ENCODE measurements at regions not wholly inside any gene's neighbourhood (a gene's known extent, or its start where the extent isn't known, plus 50 kb on each side); places are given as distances from the start of the nearest gene placed in this dataset.
"Not testable (repeated sequence)": the region's sequence is repeated elsewhere in the genome, so short reads cannot be mapped to it uniquely, and the experiment has no call there.

DNA sequence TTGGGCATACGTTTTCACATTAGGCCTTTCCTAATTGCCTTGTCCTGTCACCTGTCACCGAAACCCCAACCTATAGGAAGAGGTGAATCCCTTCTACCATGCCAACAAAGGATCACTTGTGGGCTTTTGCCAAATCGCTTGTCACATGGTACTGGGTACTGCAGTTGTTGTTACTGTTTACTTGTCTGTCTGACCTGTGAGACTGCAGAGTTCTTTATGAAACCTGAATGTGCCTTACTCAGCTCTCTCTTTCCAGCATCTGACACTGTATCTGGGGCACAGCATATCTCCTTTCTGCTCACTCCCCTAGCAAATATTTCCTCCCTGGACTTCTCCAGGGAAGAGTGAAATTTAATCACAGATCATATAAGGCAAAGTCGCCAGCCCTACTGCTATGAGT, 1272.4 kb downstream of the CDH8 start:
- DNase-seq = no peak

DNA sequence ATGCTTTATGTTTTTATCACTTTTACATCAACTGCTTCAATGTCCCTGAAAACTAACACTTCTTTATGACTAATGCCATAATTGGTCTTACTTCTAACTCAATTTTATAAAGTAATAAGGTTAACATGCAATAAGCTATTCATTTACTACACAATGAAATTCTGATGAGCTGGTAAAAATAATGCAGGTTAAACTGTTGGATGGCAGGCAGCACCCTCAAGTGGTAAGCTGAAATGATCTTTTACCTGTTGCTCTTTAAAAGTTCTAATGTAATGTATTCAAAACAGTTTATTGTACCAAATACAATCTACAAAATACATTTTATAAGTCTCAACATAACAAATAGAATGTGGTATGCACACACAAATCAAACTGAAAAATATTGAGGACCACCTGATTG, 1280.3 kb downstream of the CDH8 start:
- peak in 1 of 3 experiments; percentile 10 for DNase-seq

DNA sequence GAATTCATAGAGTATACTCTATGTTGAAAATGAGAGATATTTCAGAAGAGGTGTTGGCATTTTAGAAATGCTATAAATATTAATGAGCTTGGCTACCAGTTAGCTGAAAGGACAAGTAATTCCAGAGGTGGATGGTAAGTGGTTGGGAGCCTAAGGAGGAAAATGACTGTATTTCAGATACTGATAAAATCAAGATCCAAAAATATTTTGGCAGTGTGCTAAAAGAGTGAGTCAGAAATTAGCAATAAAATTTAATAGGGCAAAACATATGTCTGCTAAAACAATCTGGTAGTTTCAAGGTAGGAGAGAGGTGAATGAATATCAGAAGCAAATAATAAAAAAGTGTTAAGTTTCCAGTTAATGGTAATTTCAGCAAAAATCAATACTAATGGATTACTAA, 1287.9 kb downstream of the CDH8 start:
- no peak for DNase-seq

DNA sequence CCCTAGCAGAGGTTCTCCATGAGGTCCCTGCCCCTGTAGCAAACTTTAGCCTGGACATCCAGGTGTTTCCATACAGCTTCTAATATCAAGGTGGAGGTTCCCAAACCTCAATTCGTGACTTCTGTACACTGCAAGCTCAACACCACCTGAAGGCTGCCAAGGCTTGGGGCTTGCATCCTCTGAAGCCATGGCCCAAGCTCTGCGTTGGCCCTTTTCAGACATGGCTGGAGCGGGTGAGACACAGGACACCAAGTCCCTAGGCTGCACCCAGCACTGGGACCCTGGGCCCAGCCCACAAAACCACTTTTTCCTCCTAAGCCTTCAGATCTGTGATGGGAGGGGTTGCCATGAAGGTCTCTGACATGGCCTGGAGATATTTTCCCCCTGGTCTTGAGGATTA, 1292.0 kb downstream of the CDH8 start:
- no peak for DNase-seq

DNA sequence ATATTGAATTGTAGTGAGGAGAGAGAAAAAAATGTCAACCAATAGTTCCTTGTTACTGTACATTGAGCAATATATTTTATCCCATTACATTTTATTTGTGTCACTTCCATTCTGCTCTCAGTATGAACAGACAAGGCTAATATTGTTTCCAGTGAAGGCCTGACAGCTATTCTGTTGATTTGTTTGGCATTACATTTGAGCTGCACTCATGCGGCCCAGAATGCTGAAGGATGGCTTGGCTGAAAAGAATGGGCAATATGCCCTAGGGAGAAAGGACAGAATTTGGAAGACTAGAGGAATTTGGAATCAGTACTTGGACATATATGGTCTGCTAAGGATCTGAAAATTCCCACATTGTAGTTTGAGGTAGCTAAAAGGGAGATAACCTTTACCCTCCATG, 1294.4 kb downstream of the CDH8 start:
- DNase-seq = no peak

DNA sequence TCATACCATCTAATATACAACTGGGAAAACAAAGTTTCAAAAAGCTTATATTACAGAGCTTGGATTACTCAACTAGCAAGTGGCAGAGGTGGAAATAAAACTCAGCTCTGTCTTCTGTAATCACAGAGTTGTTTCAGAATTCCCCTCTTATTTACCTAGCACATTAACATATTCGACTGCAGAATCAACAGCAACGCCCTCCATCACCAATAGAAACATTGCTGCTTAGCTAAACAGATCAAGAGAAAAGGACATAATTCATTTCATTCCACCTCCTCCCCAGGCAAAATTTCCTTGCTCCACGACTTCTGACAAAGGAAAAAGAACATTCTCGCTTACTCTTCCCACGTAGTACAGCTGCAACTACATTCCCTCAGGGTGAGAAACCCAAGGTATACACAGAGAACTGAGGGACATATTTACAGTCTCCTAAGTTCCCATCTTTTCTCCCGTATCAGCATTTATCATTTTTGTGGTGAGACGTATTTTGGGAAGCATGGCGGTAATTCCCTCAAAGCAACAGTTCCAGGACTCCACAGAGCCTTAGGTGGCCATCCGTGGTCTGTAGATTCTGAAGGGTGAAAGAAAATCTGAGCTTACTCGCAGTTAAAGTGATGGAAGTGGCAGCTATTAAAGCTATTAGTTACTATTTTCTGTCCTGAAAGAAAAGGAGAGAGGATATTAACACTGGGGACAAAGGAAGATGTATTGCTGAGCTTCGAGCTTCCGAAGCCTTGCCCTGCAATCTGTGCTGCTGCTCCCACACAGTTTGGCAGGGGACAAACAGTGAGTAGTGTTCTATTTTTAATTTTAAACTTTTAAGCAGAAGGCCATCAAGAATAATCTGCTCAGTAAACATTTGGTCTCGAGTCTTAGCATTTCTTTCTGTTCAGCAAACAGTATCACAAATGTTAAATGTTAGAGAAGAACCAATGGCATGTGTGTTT, 1296.2 kb downstream of the CDH8 start:
- DNase-seq = no peak

DNA sequence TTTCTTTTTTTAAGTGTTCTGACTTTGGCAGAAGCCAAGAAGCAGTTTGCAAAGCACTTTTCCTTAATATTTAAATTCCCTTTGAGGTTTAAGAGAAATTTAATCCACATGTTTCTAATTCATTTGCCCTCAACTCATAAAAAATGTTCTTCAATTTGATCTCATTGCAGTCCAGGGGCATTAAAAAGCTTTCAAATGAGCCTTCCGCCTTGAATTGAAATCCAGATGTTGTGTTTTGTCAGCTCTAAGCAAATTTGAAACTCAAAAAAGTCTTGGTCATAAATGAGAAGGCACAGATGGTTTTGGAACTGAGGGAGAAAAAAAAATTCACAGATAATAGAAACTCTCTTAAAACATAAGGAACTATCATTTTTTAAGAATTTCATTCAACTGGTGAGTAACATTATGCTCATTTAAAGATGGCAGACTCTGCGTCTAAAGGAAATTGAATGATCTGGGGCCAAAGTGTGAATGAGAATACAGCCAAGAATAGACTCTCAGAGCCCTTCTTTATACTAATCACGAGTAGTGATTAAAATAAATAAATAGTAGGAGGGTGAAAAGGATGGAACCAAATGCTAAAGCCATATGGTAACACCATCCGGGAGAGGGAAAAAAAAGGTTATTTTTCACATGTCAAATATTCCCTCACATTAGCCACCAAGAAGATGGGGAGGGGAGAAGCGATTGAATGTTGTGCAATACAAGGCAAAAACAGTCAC, 1304.7 kb downstream of the CDH8 start:
- DNase-seq = no peak

DNA sequence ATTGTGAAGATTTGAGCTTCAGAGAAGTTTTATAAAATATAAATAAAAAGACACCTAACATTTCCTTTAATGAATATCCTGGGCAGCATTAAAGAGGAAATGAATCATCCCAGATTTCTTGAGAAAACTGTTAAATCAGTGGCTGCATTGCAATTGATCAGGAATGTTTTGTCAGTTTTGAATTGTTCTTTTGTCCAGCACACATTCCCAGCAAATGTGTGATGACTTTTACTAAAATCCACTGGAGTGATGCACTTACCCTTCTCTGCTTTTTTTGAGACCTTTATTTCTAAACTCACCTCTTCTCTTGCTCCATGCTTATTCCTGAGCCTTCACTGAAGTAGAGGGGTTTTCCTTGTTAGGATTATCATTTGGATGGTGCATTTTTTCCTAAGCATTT, 1307.2 kb downstream of the CDH8 start:
- no peak for DNase-seq

DNA sequence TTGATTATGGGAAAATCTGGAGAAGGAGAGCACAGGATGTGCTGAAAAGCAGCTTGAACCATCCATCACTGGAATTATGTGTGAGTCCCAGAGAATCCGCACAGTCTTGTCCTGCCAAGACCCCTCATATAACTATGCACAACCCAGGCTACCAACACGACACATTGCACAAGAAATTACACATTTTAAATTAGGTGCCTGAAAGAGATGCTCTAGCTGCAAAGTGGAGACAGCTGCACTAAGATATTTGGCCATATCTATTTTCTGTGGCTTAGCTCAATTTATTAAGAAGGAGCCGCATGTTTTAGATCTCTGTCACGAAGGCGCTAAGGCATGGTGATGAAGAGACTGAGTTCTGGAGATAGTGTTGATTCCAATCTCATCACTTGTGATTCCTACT, 1308.4 kb downstream of the CDH8 start:
- DNase-seq = no peak

DNA sequence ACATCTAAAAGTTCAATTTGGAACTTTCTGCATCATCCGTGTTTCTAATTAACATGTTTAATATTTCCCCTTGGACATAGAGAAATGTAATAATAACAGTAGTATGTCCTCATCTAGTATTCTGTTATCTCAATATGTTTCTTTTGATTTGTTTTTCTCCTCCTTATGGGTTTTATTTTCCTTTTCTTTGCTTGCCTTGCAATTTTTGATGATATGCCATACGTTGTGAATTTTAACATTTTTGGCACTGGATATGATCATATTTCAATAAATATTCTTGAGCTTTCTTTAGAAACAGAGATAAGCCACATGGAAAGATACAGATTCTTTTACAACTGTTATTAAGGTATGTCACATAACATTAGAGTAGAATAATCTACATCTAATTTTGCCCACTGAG, 1316.2 kb downstream of the CDH8 start:
- no peak for DNase-seq

DNA sequence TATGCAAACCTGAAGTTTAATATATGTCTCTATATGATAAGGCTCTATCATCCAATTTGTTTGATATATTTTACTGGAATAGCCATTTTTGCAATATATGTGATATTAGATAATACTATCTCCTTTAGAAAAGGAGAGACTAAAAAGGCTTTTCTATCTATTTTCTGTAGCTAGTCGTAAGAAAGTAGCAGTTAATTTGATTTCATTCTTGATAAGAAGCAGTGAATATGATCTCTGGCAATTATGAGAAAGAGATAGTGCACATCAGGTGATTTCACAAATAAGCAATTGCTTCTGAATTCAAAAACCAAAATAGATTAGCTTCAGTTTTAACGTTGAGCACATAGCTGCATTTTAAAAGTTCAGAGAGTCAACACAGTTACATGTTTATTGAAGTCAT, 1318.4 kb downstream of the CDH8 start:
- DNase-seq = no peak

DNA sequence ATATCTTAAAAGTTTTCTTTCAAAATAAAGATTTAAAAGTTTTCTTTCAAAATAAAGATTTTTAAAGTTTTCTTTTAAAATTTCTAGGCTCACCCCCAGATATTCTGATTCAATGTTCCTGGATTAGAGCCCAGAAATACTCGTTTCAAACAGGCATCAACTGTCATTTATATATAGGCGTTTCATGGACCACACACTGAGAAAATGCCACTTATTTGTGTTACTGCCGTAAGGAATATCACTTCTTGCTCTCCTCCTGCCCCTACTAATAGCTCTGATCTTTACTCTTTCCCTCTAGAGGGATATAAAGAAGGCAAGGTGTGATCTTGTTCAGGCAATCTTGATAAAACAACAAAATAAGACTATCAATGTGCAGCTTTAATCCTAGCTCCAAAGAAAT, 1324.1 kb downstream of the CDH8 start:
- no peak for DNase-seq

DNA sequence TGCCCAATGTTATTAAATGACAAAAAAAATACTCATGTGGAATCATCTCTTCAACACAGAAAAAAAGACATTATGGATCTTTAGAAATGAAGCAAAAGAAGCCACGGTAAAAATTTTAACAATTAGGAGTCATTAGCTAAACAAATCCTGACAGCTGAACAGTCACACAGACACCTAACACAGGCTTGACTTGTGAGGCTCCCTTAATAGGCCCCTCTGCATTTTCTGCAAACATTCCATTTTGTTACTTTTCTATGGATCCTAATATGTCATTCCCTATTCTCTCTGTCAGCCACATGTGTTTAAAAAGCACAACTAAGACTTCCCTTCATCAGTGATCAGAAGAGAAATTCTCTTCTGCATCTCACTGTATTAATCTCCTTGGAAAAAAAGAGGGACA, 1331.5 kb downstream of the CDH8 start:
- DNase-seq = no peak

DNA sequence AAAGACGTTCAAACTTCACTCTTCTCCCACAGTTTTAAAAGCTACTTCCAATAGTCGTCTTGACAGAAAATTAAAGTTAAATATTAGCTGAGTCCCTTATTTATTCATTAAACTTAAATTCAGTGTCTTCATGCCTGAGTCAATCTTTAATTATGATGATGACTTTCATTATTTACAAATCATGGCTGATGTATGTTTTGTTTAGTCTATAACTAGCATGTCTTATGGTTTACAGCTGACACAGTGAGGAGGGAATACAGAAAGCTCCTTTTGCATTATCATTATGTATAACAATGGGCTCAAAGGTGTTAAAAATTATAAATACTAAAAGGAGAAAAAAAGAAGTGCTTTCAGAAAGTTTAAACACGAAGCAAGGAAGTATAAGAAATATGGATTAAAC, 1333.1 kb downstream of the CDH8 start:
- no peak for DNase-seq

DNA sequence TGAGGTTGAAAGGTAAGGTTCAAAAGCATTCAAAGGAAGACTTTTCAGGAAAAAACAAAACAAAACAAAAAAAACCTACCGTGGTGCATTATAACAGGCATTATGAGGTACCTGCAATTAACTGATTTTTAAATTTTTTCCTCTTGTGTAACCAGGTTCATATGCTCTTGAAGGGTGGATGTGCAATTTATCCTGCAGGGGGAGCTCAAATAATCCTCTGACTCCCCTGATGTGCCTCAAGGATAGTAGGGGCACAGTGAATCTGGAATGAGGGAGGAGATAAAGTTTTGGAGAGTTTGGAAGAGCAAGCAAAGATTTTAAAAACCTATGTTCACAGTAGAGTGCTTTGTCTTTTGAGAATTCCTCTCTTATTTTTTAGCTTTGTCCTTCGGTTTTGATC, 1349.4 kb downstream of the CDH8 start:
- no peak for DNase-seq

DNA sequence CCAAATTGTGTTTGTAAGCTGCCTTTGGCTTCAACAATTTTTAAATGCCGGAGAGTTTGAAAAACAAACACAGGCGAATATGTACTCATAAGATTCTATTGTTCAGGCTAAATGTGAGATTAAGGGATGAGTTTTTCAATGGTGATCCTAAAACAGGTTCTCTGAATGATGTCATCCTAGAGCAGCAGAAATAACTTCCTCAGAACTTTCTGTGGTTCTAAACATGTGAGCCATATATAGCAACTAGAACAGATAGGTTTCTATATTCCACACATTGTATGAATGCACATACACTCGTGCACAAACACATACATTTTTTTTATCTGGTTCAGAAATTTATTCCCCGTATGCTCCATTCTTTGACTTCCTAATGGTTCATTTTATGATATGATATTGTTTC, 1352.2 kb downstream of the CDH8 start:
- no peak for DNase-seq

DNA sequence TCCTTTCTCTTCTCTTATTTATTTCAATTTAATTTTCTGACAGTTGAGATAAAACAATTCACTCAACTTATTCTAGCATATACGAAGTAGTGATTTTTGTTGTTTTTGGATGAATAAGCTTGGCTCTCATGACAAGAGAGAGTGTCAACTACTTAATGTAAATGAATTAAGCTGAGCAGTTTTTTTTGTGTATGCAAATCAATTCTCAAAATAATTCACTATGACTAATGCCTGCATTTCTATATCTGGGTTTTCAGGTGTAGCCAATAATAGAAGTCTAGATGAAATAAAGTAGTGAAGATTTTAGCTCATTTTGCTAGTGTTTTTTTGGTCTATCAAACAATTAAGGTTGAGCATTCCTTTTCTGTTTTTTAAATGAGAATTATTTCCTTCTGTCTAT, 1354.0 kb downstream of the CDH8 start:
- no peak for DNase-seq

DNA sequence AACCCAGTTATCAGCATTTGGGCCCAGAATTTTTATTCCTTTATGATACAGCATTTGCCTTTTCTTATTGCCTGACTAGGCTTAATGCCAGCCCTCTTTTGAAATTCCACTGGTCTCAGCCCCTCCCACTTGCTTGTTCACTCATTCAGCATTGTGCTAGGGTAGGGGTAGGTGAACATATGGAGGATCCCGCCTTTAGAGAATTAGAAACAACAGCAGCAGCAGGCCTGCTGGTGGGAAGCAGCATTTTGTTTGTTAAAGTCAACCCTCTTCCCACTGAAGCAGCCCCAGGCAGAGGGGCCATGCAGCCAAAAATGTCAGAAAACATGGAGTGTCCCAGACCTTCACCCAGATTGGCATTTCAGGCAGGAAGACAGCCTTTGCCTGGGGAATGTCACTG, 1355.2 kb downstream of the CDH8 start:
- no peak for DNase-seq

DNA sequence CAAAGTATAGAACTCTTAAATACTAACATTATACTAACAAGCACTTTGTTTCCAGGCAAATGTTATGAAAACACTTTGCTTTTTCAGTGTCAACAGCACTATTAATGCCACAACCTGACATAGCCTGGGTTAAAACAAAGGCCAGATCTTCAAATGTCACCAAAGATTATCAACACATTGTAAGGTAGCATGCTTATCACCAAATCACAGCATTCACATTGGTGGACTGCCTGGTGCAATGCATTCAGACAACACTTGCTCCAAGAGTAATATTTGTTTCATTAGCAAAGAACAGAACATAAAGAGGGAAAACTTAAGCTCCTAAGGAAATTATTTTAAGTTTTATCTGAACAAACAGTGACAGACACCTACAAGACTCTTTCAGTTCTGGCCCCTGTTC, 1361.2 kb downstream of the CDH8 start:
- no peak for DNase-seq

DNA sequence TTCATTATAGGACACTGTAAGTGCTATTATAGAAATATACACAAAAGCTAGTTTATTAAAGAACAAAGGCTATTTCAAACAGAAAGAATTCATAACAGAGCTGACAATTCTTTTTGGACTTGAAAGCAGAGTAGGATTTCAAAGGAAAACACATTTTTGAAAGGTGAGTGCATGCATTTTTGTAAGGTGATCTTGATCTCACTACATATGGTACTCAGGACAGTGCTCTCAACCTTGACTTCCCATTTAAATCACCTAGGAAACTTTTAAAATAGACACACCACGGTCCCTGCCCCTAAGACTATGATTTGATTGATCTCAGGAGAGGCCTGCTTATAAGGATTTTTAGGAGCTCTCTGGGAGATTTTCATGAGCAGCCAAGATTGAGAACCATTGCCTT, 1362.0 kb downstream of the CDH8 start:
- DNase-seq = no peak

DNA sequence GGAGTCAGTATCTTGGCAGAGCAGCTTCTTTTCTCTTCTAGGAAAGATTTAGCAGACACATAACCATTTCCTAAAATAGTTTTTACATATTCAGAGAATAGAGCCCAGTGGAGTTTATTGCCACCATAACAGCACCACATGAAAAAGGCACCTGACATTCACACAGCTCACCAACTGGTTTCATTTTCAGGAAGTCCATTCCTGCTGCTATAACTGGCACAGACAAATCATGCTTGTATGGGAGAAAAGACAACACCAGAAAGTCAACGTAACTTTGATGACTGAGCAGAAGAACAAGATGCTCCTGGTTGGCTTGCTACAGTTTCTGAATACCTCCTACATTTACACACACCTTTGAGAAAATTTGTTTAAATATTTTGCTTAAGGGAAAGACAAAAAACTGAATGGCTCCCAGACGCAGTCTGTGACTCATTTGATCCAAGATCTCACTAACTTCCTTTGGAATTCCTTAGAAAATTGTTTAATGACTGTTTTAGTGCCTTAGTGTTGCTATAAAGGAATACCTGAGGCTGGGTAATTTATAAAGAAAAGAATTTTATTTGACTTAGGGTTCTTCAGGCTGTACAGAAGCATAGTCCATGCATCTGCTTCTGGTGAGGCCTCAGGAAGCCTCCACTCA, 1380.6 kb downstream of the CDH8 start:
- no peak for DNase-seq

DNA sequence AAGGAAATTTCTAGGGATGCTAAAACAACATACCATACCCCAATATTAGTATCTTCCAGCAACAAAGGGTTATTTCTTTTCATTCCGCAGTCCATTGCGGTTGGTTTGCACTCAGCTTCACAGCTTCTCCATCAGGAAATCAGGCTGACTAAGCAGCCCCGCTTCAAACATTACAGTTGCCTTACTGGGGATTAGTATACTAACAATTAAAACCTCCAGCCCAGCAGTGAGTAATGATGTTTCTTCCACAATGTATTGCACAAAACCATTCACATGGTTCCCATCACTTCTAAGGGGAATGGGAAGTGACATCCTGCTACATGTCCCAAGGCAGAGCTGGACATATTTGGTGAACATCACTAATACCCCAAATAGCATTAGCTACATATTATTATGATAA, 1384.9 kb downstream of the CDH8 start:
- no peak for DNase-seq

DNA sequence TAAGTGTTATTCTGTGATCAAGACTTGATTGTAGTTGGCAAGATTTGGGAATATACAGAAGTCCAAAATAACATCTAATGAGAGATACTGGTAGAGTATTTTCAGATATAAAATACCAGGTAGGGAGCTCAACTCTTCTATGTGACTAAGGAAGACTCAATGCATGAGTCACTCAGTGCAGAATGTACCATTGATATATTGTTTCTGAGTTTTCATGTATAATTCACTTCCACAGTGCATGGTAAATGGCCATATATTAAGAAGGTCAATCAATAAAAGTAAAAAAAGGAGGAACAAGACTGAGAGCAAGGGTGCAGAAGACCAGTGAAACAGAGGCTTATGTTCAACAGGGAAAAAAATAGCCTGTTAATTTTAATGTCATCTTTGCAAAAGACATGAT, 1387.9 kb downstream of the CDH8 start:
- DNase-seq = no peak

DNA sequence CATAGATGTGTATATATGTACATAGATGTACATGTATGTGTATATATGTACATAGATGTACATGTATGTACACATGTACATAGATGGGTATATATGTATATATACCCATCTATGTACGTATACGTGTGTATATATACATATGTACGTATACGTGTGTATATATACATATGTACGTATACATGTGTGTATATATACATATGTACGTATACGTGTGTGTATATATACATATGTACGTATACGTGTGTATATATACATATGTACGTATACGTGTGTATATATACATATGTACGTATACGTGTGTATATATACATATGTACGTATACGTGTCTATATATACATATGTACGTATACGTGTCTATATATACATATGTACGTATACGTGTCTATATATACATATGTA, 1388.8 kb downstream of the CDH8 start:
- not testable (repeated sequence) for DNase-seq
